HL-60 (cell line): ENCODE measurements at regions not wholly inside any gene's neighbourhood (a gene's known extent, or its start where the extent isn't known, plus 50 kb on each side); places are given as distances from the start of the nearest gene placed in this dataset.

ENCODE experiments used
- DNase-seq, 2 experiments: peaks; one replicate each; pipeline ENCODE4 v3.0.0-alpha.2; 2010 to 2020; ENCODE audit warnings: low read depth in 1 of 2, low spot score in 1 of 2
- H3K27ac ChIP-seq: fragments of 250-450 bp; sonication (Bioruptor Pico); replicated peaks from 2 replicates; pipeline ENCODE4 v1.5.1; 2020; ENCODE audit warnings: mild to moderate bottlenecking, moderate library complexity
- H3K27me3 ChIP-seq: fragments of 250-450 bp; sonication (Bioruptor Pico); 2 replicates; pipeline ENCODE4 v1.5.1; 2021; ENCODE audit warnings: mild to moderate bottlenecking, moderate library complexity; ENCODE audit not compliant: insufficient read depth, poor library complexity, severe bottlenecking
- H3K4me3 ChIP-seq: replicated peaks from 2 replicates; pipeline ENCODE4 v1.5.1; 2011; ENCODE audit warnings: mild to moderate bottlenecking, control low read depth, low read length; ENCODE audit not compliant: insufficient read depth
- CTCF ChIP-seq: IDR thresholded peaks from one replicate; pipeline ENCODE4 v1.5.1; 2011; ENCODE audit warnings: low read length, control low read depth, inconsistent platforms; ENCODE audit not compliant: insufficient read depth
- GABPA ChIP-seq: IDR thresholded peaks from 2 replicates; pipeline ENCODE4 v1.6.1; 2012; ENCODE audit warnings: low read depth
- POLR2AphosphoS5 ChIP-seq: IDR thresholded peaks from 2 replicates; pipeline ENCODE4 v1.6.1; 2012; ENCODE audit warnings: low read depth
- REST ChIP-seq: IDR thresholded peaks from 2 replicates; pipeline ENCODE4 v1.6.1; 2012; ENCODE audit warnings: low read depth; ENCODE audit not compliant: insufficient replicate concordance
- SPI1 ChIP-seq: IDR thresholded peaks from 2 replicates; pipeline ENCODE4 v1.6.1; 2012; ENCODE audit warnings: low read depth, mild to moderate bottlenecking, borderline replicate concordance

GRCh38 chr13:107553838-107554237 is 661.5 kb downstream of the LIG4 start:
- no peak for TF ChIP-seq SPI1
- TF ChIP-seq GABPA: no peak
- no peak for DNase-seq
- peaks cover 2% of the 10 kb centered on the region for H3K27me3 ChIP-seq
- H3K27ac ChIP-seq: no peak overlapping the region
- H3K4me3 ChIP-seq: no peak overlapping the region

- TF ChIP-seq CTCF (no peak), REST (no peak), GABPA (no peak), SPI1 (no peak), POLR2AphosphoS5 (no peak)
- H3K27me3 ChIP-seq: peaks cover 2% of the 10 kb centered on the region
- H3K27ac ChIP-seq: no peak overlapping the region
- H3K4me3 ChIP-seq: no peak overlapping the region
- no peak for DNase-seq
Observed at GRCh38 chr13:107551521-107551920, 663.8 kb downstream of the LIG4 start.

- no peak overlapping the region for H3K27ac ChIP-seq
- TF ChIP-seq GABPA: no peak
- no peak for TF ChIP-seq POLR2AphosphoS5
- TF ChIP-seq REST: no peak
- no peak for TF ChIP-seq CTCF
- no peak for TF ChIP-seq SPI1
- H3K27me3 ChIP-seq: peaks cover 2% of the 10 kb centered on the region
- H3K4me3 ChIP-seq: no peak overlapping the region
- no peak for DNase-seq
Observed at GRCh38 chr13:107548338-107548737, 667.0 kb downstream of the LIG4 start.

- TF ChIP-seq CTCF: no peak
- TF ChIP-seq GABPA: no peak
- no peak for TF ChIP-seq POLR2AphosphoS5
- TF ChIP-seq SPI1: no peak
- no peak for TF ChIP-seq REST
- Histone ChIP-seq H3K4me3 (no peak overlapping the region), H3K27ac (no peak overlapping the region), H3K27me3 (no peaks in the 10 kb centered on the region)
- no peak for DNase-seq
Observed at GRCh38 chr13:107545946-107546502, 669.3 kb downstream of the LIG4 start.
